HEK293T (cell line): ENCODE measurements at regions not wholly inside any gene's neighbourhood (a gene's known extent, or its start where the extent isn't known, plus 50 kb on each side); places are given as distances from the start of the nearest gene placed in this dataset.

Source experiments
- ARNT ChIP-seq: fragments of 450-650 bp; IDR thresholded peaks from 2 replicates; pipeline ENCODE4 v1.6.1; 2017; ENCODE audit warnings: mild to moderate bottlenecking
- FOXA1 ChIP-seq: fragments of 450-650 bp; IDR thresholded peaks from 2 replicates; pipeline ENCODE4 v1.6.1; 2016; ENCODE audit warnings: mild to moderate bottlenecking
- L3MBTL2 ChIP-seq: fragments of 450-650 bp; conservative IDR thresholded peaks from 2 replicates; pipeline ENCODE4 v1.6.1; 2016; ENCODE audit warnings: mild to moderate bottlenecking
- NFRKB ChIP-seq: fragments of 450-650 bp; IDR thresholded peaks from 2 replicates; pipeline ENCODE4 v1.6.1; 2016; ENCODE audit warnings: mild to moderate bottlenecking, moderate library complexity

- TF ChIP-seq ARNT, result no peak
- TF ChIP-seq NFRKB, result no peak
- TF ChIP-seq FOXA1, result no peak
- TF ChIP-seq L3MBTL2, result no peak
These were observed 126.2 kb upstream of the SLC28A3 start for GRCh38 chr9:84466580-84467285.
